HepG2 (cell line): ENCODE measurements at regions not wholly inside any gene's neighbourhood (a gene's known extent, or its start where the extent isn't known, plus 50 kb on each side); places are given as distances from the start of the nearest gene placed in this dataset.

Experiments
- CAMTA2 ChIP-seq: sonication (generic); formaldehyde crosslinking; IDR thresholded peaks from 2 replicates; pipeline ENCODE4 v1.4.0; 2020; ENCODE audit warnings: mild to moderate bottlenecking, missing genetic modification reagents, borderline replicate concordance
- GZF1 ChIP-seq: sonication (generic); formaldehyde crosslinking; IDR thresholded peaks from 2 replicates; pipeline ENCODE4 v1.5.1; 2020; ENCODE audit warnings: mild to moderate bottlenecking, missing genetic modification reagents
- HNRNPK ChIP-seq: fragments of 200-400 bp; formaldehyde crosslinking; IDR thresholded peaks from 2 replicates; pipeline ENCODE4 v1.6.1; 2018; ENCODE audit warnings: low read length, low read depth, moderate library complexity, mild to moderate bottlenecking; ENCODE audit not compliant: poor library complexity, severe bottlenecking
- MYNN ChIP-seq: sonication (generic); formaldehyde crosslinking; IDR thresholded peaks from 2 replicates; pipeline ENCODE4 v1.4.0; 2020; ENCODE audit warnings: mild to moderate bottlenecking, low read depth, missing genetic modification reagents
- TAF15 ChIP-seq: fragments of 200-400 bp; formaldehyde crosslinking; IDR thresholded peaks from one replicate; pipeline ENCODE4 v1.6.1; 2018; ENCODE audit warnings: mild to moderate bottlenecking, low read depth, low read length; ENCODE audit not compliant: poor library complexity, severe bottlenecking
- TARDBP ChIP-seq: sonication (generic); formaldehyde crosslinking; IDR thresholded peaks from 2 replicates; pipeline ENCODE4 v1.8.0; 2022; ENCODE audit warnings: mild to moderate bottlenecking, missing genetic modification reagents
- YEATS2 ChIP-seq: sonication (generic); formaldehyde crosslinking; IDR thresholded peaks from 2 replicates; pipeline ENCODE4 v1.4.0; 2020; ENCODE audit warnings: missing genetic modification reagents, borderline replicate concordance
- ZBTB44 ChIP-seq: sonication (generic); formaldehyde crosslinking; IDR thresholded peaks from 2 replicates; pipeline ENCODE4 v1.4.0; 2020; ENCODE audit warnings: missing genetic modification reagents
- ZNF274 ChIP-seq: sonication (generic); formaldehyde crosslinking; IDR thresholded peaks from 2 replicates; pipeline ENCODE4 v1.5.1; 2020; ENCODE audit warnings: mild to moderate bottlenecking, missing genetic modification reagents
- ZNF713 ChIP-seq: sonication (generic); formaldehyde crosslinking; IDR thresholded peaks from 2 replicates; pipeline ENCODE4 v1.4.0; 2020; ENCODE audit warnings: mild to moderate bottlenecking, missing genetic modification reagents
- TF ChIP-seq, protein P1 (sequence below), 2 experiments: sonication (generic) in 1 of 2; formaldehyde crosslinking in 1 of 2; IDR thresholded peaks; 2 replicates each; pipeline versions ENCODE4 v1.4.0 to v1.6.1; 2016 to 2020; ENCODE audit warnings: borderline replicate concordance in 1 of 2, low read depth in 1 of 2, mild to moderate bottlenecking in 1 of 2, missing genetic modification reagents in 1 of 2

DNA sequence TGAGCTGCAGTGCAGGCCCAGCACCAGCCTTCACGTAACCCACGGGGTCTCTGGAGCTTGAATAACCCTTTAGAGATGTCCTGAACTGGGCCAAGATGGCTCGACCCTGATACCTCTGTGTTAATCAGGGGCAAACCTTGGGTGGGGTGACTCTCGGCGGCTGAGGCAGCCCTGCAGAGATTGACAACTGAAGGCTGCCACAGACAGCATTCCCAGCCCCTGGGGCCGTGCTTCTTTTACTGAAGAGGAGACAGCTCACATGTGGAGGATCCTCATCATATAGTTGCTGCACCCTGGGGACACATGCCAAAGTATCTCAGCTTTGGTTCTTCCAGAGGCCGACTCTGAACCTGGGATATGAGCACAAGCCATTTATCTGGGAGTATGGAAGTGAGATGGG lies 57.3 kb upstream of the PTGFRN start (continued):
- TF ChIP-seq, protein P1, sequence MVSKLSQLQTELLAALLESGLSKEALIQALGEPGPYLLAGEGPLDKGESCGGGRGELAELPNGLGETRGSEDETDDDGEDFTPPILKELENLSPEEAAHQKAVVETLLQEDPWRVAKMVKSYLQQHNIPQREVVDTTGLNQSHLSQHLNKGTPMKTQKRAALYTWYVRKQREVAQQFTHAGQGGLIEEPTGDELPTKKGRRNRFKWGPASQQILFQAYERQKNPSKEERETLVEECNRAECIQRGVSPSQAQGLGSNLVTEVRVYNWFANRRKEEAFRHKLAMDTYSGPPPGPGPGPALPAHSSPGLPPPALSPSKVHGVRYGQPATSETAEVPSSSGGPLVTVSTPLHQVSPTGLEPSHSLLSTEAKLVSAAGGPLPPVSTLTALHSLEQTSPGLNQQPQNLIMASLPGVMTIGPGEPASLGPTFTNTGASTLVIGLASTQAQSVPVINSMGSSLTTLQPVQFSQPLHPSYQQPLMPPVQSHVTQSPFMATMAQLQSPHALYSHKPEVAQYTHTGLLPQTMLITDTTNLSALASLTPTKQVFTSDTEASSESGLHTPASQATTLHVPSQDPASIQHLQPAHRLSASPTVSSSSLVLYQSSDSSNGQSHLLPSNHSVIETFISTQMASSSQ (IDR thresholded peaks at IDR 0.05; ENCODE audit: low read depth), result no peak
- TF ChIP-seq, protein P1 (CRISPR knock-in tag; IDR thresholded peaks at IDR 0.05; ENCODE audit: borderline replicate concordance), result no peak
- no peak for TF ChIP-seq ZBTB44 (CRISPR knock-in tag)
- no peak for TF ChIP-seq ZNF274
- no peak for TF ChIP-seq MYNN (CRISPR knock-in tag)
- no peak for TF ChIP-seq TAF15
- TF ChIP-seq ZNF713 (CRISPR knock-in tag), result no peak
- no peak for TF ChIP-seq TARDBP (CRISPR knock-in tag)
- no peak for TF ChIP-seq HNRNPK
- TF ChIP-seq CAMTA2 (CRISPR knock-in tag), result no peak
- no peak for TF ChIP-seq YEATS2 (CRISPR knock-in tag)
- no peak for TF ChIP-seq GZF1
